Natural killer cell (primary cell): ENCODE measurements at regions not wholly inside any gene's neighbourhood (a gene's known extent, or its start where the extent isn't known, plus 50 kb on each side); places are given as distances from the start of the nearest gene placed in this dataset.

ENCODE experiments used
- ATAC-seq, 3 donors: fragments of 150-1000 bp in 2 of 3; fragments of 200-7000 bp in 1 of 3; cut with Tn5 transposase; 1 replicate in 1 of 3; 2 replicates in 2 of 3; pipeline ENCODE4 v1.10.0; 2021; ENCODE audit warnings: mild to moderate bottlenecking in 2 of 3, moderate library complexity in 2 of 3
- DNase-seq, 2 donors: peaks; one replicate each; pipeline versions ENCODE4 v3.0.0 to v3.0.0-alpha.2; 2013 to 2021; ENCODE audit warnings: mixed read lengths in 1 of 2
- H3K27ac ChIP-seq: one replicate; pipeline ENCODE4 v1.5.1; 2013; ENCODE audit warnings: mild to moderate bottlenecking, low read length
- H3K27me3 ChIP-seq: one replicate; pipeline ENCODE4 v1.6.1; 2013; ENCODE audit warnings: low read length; ENCODE audit not compliant: control insufficient read depth, insufficient read depth
- H3K36me3 ChIP-seq: one replicate; pipeline ENCODE4 v1.6.1; 2013; ENCODE audit warnings: low read length; ENCODE audit not compliant: control insufficient read depth, insufficient read depth
- H3K4me1 ChIP-seq: one replicate; pipeline ENCODE4 v1.6.1; 2013; ENCODE audit warnings: low read length; ENCODE audit not compliant: control insufficient read depth, insufficient read depth
- H3K4me3 ChIP-seq: one replicate; pipeline ENCODE4 v1.5.1; 2013; ENCODE audit warnings: low read length
- H3K9me3 ChIP-seq: one replicate; pipeline ENCODE4 v1.6.1; 2013; ENCODE audit warnings: low read length; ENCODE audit not compliant: control insufficient read depth, insufficient read depth
- H3K27ac Mint-ChIP-seq, 2 donors: one replicate each; pipeline ENCODE4 v1.8.0; 2022; ENCODE audit warnings: mild to moderate bottlenecking in 2 of 2, mixed read lengths in 2 of 2, moderate library complexity in 1 of 2
- H3K27me3 Mint-ChIP-seq, 2 donors: one replicate each; pipeline ENCODE4 v1.8.0; 2022; ENCODE audit warnings: low read depth in 2 of 2, mixed read lengths in 2 of 2
- H3K36me3 Mint-ChIP-seq: one replicate; pipeline ENCODE4 v1.8.0; 2022; ENCODE audit warnings: mixed read lengths
- H3K4me1 Mint-ChIP-seq, 2 donors: one replicate each; pipeline ENCODE4 v1.8.0; 2022; ENCODE audit warnings: mixed read lengths in 2 of 2
- H3K4me3 Mint-ChIP-seq: one replicate; pipeline ENCODE4 v1.8.0; 2022; ENCODE audit warnings: mild to moderate bottlenecking, moderate library complexity, mixed read lengths
- H3K9me3 Mint-ChIP-seq, 2 donors: one replicate each; pipeline ENCODE4 v1.8.0; 2022; ENCODE audit warnings: mixed read lengths in 2 of 2
- WGBS: methylation state at CpG from one replicate; pipeline ENCODE4 v1.1.7; 2013; ENCODE audit warnings: missing lambda C conversion rate; ENCODE audit not compliant: insufficient coverage; 5-methylcytosine and 5-hydroxymethylcytosine counted together
- intact Hi-C: fragments of 100-400 bp; cut with micrococcal nuclease; formaldehyde crosslinking; loops from one replicate; pipeline ENCODE4 v1.14.2; 2022
- TF ChIP-seq, protein P1 (sequence below): fragments of 200-600 bp; IDR thresholded peaks from one replicate; pipeline ENCODE4 v1.8.0; 2022; ENCODE audit warnings: antibody characterized with exemption

DNA sequence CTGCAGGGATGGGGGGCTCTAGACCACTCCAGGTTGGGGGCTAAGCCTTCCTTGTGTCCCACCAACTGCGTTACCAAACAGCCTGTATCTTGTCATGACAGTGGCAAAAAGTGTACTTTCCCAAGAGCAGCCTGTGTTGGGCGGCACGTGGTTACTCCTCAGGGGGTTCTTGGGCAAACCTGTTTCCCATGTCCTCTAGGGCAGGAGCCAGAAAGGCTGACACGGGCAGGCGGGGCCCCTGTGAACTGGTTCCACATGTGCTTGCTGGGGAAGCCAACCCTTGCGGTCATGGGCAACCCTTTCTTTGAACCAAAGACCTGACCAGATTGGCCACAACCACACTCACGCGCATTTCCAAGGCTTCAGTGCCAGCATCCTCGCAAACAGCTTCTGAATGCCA is 228.5 kb downstream of the RBFOX3 start:
- Histone ChIP-seq H3K4me3 (no peak overlapping the region), H3K27me3 (no peaks in the 10 kb centered on the region), H3K36me3 (no peaks in the 10 kb centered on the region), H3K4me1 (no peaks in the 10 kb centered on the region), H3K27ac (no peak overlapping the region), H3K9me3 (no peaks in the 10 kb centered on the region)
- H3K4me3 Mint-ChIP-seq = no peak overlapping the region
- no peaks in the 10 kb centered on the region for H3K4me1 Mint-ChIP-seq
- H3K27ac Mint-ChIP-seq = no peak overlapping the region
- TF ChIP-seq, protein P1, sequence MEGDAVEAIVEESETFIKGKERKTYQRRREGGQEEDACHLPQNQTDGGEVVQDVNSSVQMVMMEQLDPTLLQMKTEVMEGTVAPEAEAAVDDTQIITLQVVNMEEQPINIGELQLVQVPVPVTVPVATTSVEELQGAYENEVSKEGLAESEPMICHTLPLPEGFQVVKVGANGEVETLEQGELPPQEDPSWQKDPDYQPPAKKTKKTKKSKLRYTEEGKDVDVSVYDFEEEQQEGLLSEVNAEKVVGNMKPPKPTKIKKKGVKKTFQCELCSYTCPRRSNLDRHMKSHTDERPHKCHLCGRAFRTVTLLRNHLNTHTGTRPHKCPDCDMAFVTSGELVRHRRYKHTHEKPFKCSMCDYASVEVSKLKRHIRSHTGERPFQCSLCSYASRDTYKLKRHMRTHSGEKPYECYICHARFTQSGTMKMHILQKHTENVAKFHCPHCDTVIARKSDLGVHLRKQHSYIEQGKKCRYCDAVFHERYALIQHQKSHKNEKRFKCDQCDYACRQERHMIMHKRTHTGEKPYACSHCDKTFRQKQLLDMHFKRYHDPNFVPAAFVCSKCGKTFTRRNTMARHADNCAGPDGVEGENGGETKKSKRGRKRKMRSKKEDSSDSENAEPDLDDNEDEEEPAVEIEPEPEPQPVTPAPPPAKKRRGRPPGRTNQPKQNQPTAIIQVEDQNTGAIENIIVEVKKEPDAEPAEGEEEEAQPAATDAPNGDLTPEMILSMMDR = no peak
- H3K36me3 Mint-ChIP-seq = no peaks in the 10 kb centered on the region
- DNase-seq = no peak
- H3K9me3 Mint-ChIP-seq = no peaks in the 10 kb centered on the region
- 84% methylated on average over 9 of the region's 9 CpGs for WGBS
- no peak for ATAC-seq
- intact Hi-C loops = no loop called here
- no peaks in the 10 kb centered on the region for H3K27me3 Mint-ChIP-seq

DNA sequence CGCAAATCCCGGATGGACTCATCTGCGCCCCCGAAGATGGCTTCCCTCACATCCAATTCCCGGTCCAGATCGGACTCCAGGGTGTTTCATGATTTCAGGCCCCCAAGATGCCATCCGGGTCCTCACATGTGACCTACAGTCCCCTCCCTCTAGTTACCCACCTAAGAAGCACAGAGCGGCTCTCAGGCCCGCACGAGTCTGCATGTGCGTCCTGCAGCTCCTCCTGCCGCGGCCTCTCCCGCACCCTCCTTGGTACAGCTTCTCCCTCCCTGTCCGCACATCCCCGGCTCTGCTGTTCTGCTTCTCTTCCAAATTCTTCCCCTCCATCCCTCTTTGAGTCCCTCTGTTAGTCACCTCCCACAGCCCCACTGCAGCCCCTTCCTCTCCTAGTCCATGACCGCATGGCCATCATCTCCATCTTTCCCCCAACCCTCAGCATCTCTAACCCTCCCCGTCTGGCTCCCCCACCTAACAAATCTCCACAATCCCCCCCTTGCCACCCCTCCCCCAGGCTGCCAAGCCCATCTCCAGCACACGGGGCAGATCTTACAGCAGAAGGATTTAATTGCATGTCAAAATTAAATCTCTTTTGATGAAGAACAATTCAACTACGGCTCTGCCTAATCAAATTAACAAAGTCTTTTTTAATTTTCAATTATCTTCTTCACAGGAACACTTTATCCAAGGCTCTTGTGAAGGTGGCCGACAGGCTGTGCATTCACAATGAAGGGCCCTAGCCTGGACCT is 231.0 kb downstream of the RBFOX3 start:
- intact Hi-C loops = no loop called here
- H3K27me3 ChIP-seq = no peaks in the 10 kb centered on the region
- Mint-ChIP-seq H3K9me3 (no peaks in the 10 kb centered on the region), H3K27ac (no peak overlapping the region), H3K4me3 (no peak overlapping the region), H3K36me3 (no peaks in the 10 kb centered on the region), H3K27me3 (peaks cover 0 to 4% of the 10 kb centered on the region in 2 donors), H3K4me1 (no peaks in the 10 kb centered on the region)
- ATAC-seq = no peak
- H3K4me1 ChIP-seq = no peaks in the 10 kb centered on the region
- no peak for DNase-seq
- H3K36me3 ChIP-seq = no peaks in the 10 kb centered on the region
- 81% methylated on average over 21 of the region's 21 CpGs for WGBS
- TF ChIP-seq, protein P1 = no peak
- H3K27ac ChIP-seq = no peak overlapping the region
- no peak overlapping the region for H3K4me3 ChIP-seq
- H3K9me3 ChIP-seq = no peaks in the 10 kb centered on the region

DNA sequence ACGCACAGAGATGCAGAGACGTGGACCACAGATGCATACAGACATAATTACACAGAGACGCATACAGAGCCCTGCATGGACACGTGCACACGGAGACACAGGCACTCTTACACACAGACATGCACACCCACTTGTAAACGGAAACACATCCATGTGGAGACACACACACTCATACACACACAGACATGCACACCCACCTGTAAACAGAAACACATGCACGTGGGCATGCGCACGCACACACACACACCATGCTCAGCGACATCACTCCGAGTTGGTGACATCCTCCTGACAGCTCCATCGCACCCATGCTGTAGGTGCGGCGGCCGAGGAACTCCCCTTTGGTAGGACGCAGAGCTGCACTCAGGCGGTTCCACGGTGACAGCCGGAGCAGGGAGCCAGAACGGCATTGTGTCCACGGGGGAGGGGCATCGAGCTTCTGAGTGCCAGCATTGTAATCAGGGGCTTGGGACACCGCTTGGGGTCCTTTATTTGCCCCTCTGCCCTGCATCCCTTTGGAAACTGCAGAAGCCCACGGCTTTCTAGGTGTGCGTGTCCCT is 233.5 kb downstream of the RBFOX3 start:
- 76% methylated on average over 25 of the region's 25 CpGs for WGBS
- peaks cover 0 to 7% of the 10 kb centered on the region in 2 donors for H3K27me3 Mint-ChIP-seq
- H3K36me3 Mint-ChIP-seq = no peaks in the 10 kb centered on the region
- H3K9me3 Mint-ChIP-seq = no peaks in the 10 kb centered on the region
- peaks cover 0 to 4% of the 10 kb centered on the region in 2 donors for H3K4me1 Mint-ChIP-seq
- no peak overlapping the region for H3K27ac ChIP-seq
- no peaks in the 10 kb centered on the region for H3K27me3 ChIP-seq
- ATAC-seq = peak in 1 of 3 donors; percentile 13
- H3K27ac Mint-ChIP-seq = no peak overlapping the region
- no peaks in the 10 kb centered on the region for H3K4me1 ChIP-seq
- intact Hi-C loops = no loop called here
- TF ChIP-seq, protein P1 = no peak
- no peak overlapping the region for H3K4me3 Mint-ChIP-seq
- no peaks in the 10 kb centered on the region for H3K9me3 ChIP-seq
- H3K4me3 ChIP-seq = no peak overlapping the region
- DNase-seq = no peak
- no peaks in the 10 kb centered on the region for H3K36me3 ChIP-seq
